HEK293T (cell line): ENCODE measurements at regions not wholly inside any gene's neighbourhood (a gene's known extent, or its start where the extent isn't known, plus 50 kb on each side); places are given as distances from the start of the nearest gene placed in this dataset.

Experiments
- ARNT ChIP-seq: fragments of 450-650 bp; IDR thresholded peaks from 2 replicates; pipeline ENCODE4 v1.6.1; 2017; ENCODE audit warnings: mild to moderate bottlenecking
- CTBP1 ChIP-seq: fragments of 450-650 bp; IDR thresholded peaks from 2 replicates; pipeline ENCODE4 v1.6.1; 2016; ENCODE audit warnings: borderline replicate concordance
- FOXA1 ChIP-seq: fragments of 450-650 bp; IDR thresholded peaks from 2 replicates; pipeline ENCODE4 v1.6.1; 2016; ENCODE audit warnings: mild to moderate bottlenecking
- FOXM1 ChIP-seq: fragments of 450-650 bp; IDR thresholded peaks from 2 replicates; pipeline ENCODE4 v1.6.1; 2017; ENCODE audit warnings: mild to moderate bottlenecking, borderline replicate concordance
- LEF1 ChIP-seq: fragments of 450-650 bp; IDR thresholded peaks from 2 replicates; pipeline ENCODE4 v1.6.1; 2017; ENCODE audit warnings: mild to moderate bottlenecking, borderline replicate concordance
- SP1 ChIP-seq: fragments of 450-650 bp; IDR thresholded peaks from 2 replicates; pipeline ENCODE4 v1.6.1; 2017
- SUZ12 ChIP-seq: fragments of 450-650 bp; IDR thresholded peaks from 2 replicates; pipeline ENCODE4 v1.6.1; 2016; ENCODE audit warnings: mild to moderate bottlenecking
- TARDBP ChIP-seq: fragments of 450-650 bp; IDR thresholded peaks from 2 replicates; pipeline ENCODE4 v1.6.1; 2016
- ZNF384 ChIP-seq: fragments of 450-650 bp; IDR thresholded peaks from 2 replicates; pipeline ENCODE4 v1.6.1; 2016

GRCh38 chr17:70878879-70879278, 709.5 kb downstream of the KCNJ2 start:
- no peak for TF ChIP-seq SP1
- TF ChIP-seq CTBP1, result no peak
- no peak for TF ChIP-seq ZNF384
- no peak for TF ChIP-seq ARNT
- TF ChIP-seq LEF1, result no peak
- TF ChIP-seq FOXM1, result no peak
- no peak for TF ChIP-seq SUZ12
- no peak for TF ChIP-seq FOXA1
- TF ChIP-seq TARDBP, result no peak
